HEK293 (cell line): ENCODE measurements at regions not wholly inside any gene's neighbourhood (a gene's known extent, or its start where the extent isn't known, plus 50 kb on each side); places are given as distances from the start of the nearest gene placed in this dataset.
"Not testable (repeated sequence)": the region's sequence is repeated elsewhere in the genome, so short reads cannot be mapped to it uniquely, and the experiment has no call there.

Source experiments
- CTCF ChIA-PET: fragments of 350-600 bp; formaldehyde crosslinking; extraction: SDS; loops from one replicate; lab custom pipeline; 2021; ENCODE audit warnings: antibody characterized with exemption; lab: Yijun Ruan, JAX
- POLR2A ChIA-PET: fragments of 300-600 bp; formaldehyde crosslinking; extraction: SDS; loops from one replicate; lab custom pipeline; 2020; ENCODE audit warnings: antibody characterized with exemption, inconsistent platforms; lab: Yijun Ruan, JAX
- H3K27ac ChIP-seq: fragments of 200-500 bp; sonication (Bioruptor generic); 2 replicates; pipeline ENCODE4 v1.5.1; 2014; ENCODE audit warnings: low read depth, low read length, control low read depth, inconsistent platforms; ENCODE audit errors: extremely low read depth
- H3K36me3 ChIP-seq, 2 experiments: fragments of 200-500 bp in 1 of 2; sonication (Bioruptor generic) in 1 of 2; 1 replicate in 1 of 2; 2 replicates in 1 of 2; pipeline ENCODE4 v1.5.1; 2014 to 2017; ENCODE audit warnings: inconsistent platforms in 2 of 2, low read length in 2 of 2; ENCODE audit not compliant: control insufficient read depth in 2 of 2, insufficient read depth in 1 of 2
- H3K4me1 ChIP-seq: fragments of 200-500 bp; sonication (Bioruptor generic); 2 replicates; pipeline ENCODE4 v1.5.1; 2014; ENCODE audit warnings: mild to moderate bottlenecking, low read length, inconsistent platforms; ENCODE audit not compliant: control insufficient read depth, insufficient read depth
- H3K4me3 ChIP-seq: 2 replicates; pipeline ENCODE4 v1.5.1; 2011; ENCODE audit warnings: low read depth, mild to moderate bottlenecking, control low read depth, low read length, moderate library complexity
- H3K9me3 ChIP-seq: fragments of 200-500 bp; sonication (Bioruptor generic); 2 replicates; pipeline ENCODE4 v1.5.1; 2014; ENCODE audit warnings: low read depth, low read length, inconsistent platforms; ENCODE audit not compliant: control insufficient read depth, insufficient read depth
- EGR2 ChIP-seq: fragments of 450-650 bp; formaldehyde crosslinking; IDR thresholded peaks from 2 replicates; pipeline ENCODE4 v1.5.1; 2016; ENCODE audit warnings: low read depth, missing biosample characterization, missing genetic modification characterization
- FEZF1 ChIP-seq: fragments of 450-650 bp; formaldehyde crosslinking; IDR thresholded peaks from 2 replicates; pipeline ENCODE4 v1.5.1; 2016; ENCODE audit warnings: missing biosample characterization, missing genetic modification characterization
- IKZF3 ChIP-seq: fragments of 450-650 bp; IDR thresholded peaks from 2 replicates; pipeline ENCODE4 v1.5.0; 2018; ENCODE audit warnings: missing biosample characterization, mild to moderate bottlenecking, missing genetic modification characterization, moderate library complexity
- SCRT2 ChIP-seq: fragments of 450-650 bp; formaldehyde crosslinking; IDR thresholded peaks from 2 replicates; pipeline ENCODE4 v1.5.1; 2016; ENCODE audit warnings: missing biosample characterization, missing genetic modification characterization
- ZBTB48 ChIP-seq: fragments of 450-650 bp; formaldehyde crosslinking; IDR thresholded peaks from 2 replicates; pipeline ENCODE4 v1.5.1; 2016; ENCODE audit warnings: missing biosample characterization, missing genetic modification characterization
- ZFHX2 ChIP-seq: fragments of 450-650 bp; formaldehyde crosslinking; conservative IDR thresholded peaks from 2 replicates; pipeline ENCODE4 v1.5.1; 2016; ENCODE audit warnings: missing biosample characterization, missing genetic modification characterization
- ZNF174 ChIP-seq: fragments of 450-650 bp; formaldehyde crosslinking; IDR thresholded peaks from 2 replicates; pipeline ENCODE4 v1.5.0; 2017; ENCODE audit warnings: missing biosample characterization, mild to moderate bottlenecking, missing genetic modification characterization
- ZNF19 ChIP-seq: fragments of 450-650 bp; formaldehyde crosslinking; IDR thresholded peaks from 2 replicates; pipeline ENCODE4; 2016; ENCODE audit warnings: missing biosample characterization, missing genetic modification characterization, low read depth
- ZNF214 ChIP-seq: fragments of 450-650 bp; formaldehyde crosslinking; IDR thresholded peaks from 2 replicates; pipeline ENCODE4 v1.5.1; 2017; ENCODE audit warnings: missing biosample characterization, mild to moderate bottlenecking, missing genetic modification characterization, borderline replicate concordance
- ZNF23 ChIP-seq: fragments of 450-650 bp; formaldehyde crosslinking; IDR thresholded peaks from 2 replicates; pipeline ENCODE4 v1.5.1; 2016; ENCODE audit warnings: missing biosample characterization, missing genetic modification characterization, borderline replicate concordance
- ZNF324 ChIP-seq: fragments of 450-650 bp; formaldehyde crosslinking; IDR thresholded peaks from 2 replicates; pipeline ENCODE4 v1.5.1; 2016; ENCODE audit warnings: missing biosample characterization, missing genetic modification characterization
- ZNF600 ChIP-seq: fragments of 450-650 bp; formaldehyde crosslinking; IDR thresholded peaks from 2 replicates; pipeline ENCODE4 v1.5.1; 2016; ENCODE audit warnings: missing biosample characterization, missing genetic modification characterization
- ZNF626 ChIP-seq: fragments of 450-650 bp; sonication (Bioruptor Pico); formaldehyde crosslinking; IDR thresholded peaks from 2 replicates; pipeline ENCODE4 v1.5.1; 2018; ENCODE audit warnings: missing biosample characterization, missing genetic modification characterization, inconsistent platforms
- ZNF654 ChIP-seq: fragments of 450-650 bp; formaldehyde crosslinking; IDR thresholded peaks from 2 replicates; pipeline ENCODE4 v1.5.1; 2016; ENCODE audit warnings: low read depth, missing biosample characterization, missing genetic modification characterization
- ZNF707 ChIP-seq: fragments of 450-650 bp; formaldehyde crosslinking; IDR thresholded peaks from 2 replicates; pipeline ENCODE4 v1.5.1; 2016; ENCODE audit warnings: missing biosample characterization, missing genetic modification characterization
- TF ChIP-seq, protein P1 (sequence below): fragments of 450-650 bp; formaldehyde crosslinking; IDR thresholded peaks from 2 replicates; pipeline ENCODE4 v1.5.1; 2016; ENCODE audit warnings: missing biosample characterization, missing genetic modification characterization
- TF ChIP-seq, protein P2 (sequence below): fragments of 450-650 bp; formaldehyde crosslinking; IDR thresholded peaks from 2 replicates; pipeline ENCODE4 v1.5.1; 2016; ENCODE audit warnings: missing biosample characterization, missing genetic modification characterization
- TF ChIP-seq, protein P3 (sequence below): fragments of 450-650 bp; formaldehyde crosslinking; IDR thresholded peaks from 2 replicates; pipeline ENCODE4 v1.5.1; 2016; ENCODE audit warnings: missing biosample characterization, missing genetic modification characterization

DNA sequence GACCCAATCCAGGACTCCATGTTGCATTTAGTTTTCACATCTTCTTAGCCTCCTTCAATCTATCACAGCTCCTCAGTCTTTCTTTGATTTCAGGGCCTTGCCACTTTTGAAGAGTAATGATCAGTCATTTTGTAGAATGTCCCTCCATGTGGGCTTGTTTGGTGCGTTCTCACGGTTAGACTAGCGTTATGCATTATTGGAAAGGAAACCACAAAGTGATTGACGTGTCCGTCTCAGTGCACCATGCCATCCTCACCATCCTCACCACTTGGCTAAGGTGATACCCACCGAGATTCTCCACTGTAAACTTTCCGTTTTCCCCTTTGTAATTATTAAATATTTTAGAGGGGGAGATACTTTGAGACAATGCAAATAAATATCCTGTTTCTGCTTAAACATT is 59.6 kb upstream of the OLIG2 start (continued):
- TF ChIP-seq, protein P1, sequence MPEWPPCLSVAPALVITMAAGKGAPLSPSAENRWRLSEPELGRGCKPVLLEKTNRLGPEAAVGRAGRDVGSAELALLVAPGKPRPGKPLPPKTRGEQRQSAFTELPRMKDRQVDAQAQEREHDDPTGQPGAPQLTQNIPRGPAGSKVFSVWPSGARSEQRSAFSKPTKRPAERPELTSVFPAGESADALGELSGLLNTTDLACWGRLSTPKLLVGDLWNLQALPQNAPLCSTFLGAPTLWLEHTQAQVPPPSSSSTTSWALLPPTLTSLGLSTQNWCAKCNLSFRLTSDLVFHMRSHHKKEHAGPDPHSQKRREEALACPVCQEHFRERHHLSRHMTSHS (tag by site-specific recombination), result no peak
- TF ChIP-seq ZNF626 (tag by site-specific recombination), result no peak
- no peak for TF ChIP-seq ZBTB48 (tag by site-specific recombination)
- TF ChIP-seq ZNF19 (tag by site-specific recombination), result no peak
- TF ChIP-seq ZNF324 (tag by site-specific recombination), result no peak
- TF ChIP-seq ZNF707 (tag by site-specific recombination), result no peak
- TF ChIP-seq FEZF1, result no peak
- TF ChIP-seq ZNF174, result no peak
- TF ChIP-seq ZNF23 (tag by site-specific recombination), result no peak
- TF ChIP-seq EGR2 (tag by site-specific recombination), result no peak
- TF ChIP-seq, protein P2, sequence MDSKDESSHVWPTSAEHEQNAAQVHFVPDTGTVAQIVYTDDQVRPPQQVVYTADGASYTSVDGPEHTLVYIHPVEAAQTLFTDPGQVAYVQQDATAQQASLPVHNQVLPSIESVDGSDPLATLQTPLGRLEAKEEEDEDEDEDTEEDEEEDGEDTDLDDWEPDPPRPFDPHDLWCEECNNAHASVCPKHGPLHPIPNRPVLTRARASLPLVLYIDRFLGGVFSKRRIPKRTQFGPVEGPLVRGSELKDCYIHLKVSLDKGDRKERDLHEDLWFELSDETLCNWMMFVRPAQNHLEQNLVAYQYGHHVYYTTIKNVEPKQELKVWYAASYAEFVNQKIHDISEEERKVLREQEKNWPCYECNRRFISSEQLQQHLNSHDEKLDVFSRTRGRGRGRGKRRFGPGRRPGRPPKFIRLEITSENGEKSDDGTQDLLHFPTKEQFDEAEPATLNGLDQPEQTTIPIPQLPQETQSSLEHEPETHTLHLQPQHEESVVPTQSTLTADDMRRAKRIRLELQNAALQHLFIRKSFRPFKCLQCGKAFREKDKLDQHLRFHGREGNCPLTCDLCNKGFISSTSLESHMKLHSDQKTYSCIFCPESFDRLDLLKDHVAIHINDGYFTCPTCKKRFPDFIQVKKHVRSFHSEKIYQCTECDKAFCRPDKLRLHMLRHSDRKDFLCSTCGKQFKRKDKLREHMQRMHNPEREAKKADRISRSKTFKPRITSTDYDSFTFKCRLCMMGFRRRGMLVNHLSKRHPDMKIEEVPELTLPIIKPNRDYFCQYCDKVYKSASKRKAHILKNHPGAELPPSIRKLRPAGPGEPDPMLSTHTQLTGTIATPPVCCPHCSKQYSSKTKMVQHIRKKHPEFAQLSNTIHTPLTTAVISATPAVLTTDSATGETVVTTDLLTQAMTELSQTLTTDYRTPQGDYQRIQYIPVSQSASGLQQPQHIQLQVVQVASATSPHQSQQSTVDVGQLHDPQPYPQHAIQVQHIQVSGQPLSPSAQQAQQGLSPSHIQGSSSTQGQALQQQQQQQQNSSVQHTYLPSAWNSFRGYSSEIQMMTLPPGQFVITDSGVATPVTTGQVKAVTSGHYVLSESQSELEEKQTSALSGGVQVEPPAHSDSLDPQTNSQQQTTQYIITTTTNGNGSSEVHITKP, result no peak

DNA sequence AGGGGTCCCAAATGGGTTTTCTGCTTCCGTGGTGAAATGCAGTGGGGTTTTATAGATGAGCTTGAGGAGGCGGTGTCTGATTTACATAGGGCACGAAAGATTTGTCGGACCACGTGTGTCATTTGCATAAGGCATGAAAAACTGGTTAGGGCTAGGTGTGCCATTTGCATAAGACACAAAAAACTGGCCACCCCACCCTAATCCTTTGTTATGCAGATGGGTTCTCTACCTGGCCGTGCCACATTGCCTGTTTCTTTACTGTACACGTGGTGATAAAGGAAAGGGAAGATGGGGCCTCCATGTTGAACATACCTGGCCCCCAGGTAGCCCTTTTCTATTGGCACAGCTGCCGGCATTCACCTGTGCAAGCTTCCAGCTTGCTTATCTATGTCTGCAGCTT is 57.6 kb upstream of the OLIG2 start:
- H3K4me1 ChIP-seq, H3K27ac ChIP-seq, H3K36me3 ChIP-seq, CTCF ChIA-PET, H3K4me3 ChIP-seq, H3K9me3 ChIP-seq: not testable (repeated sequence)
- POLR2A ChIA-PET, result interaction anchor here (0.6 kb wide), 1 partner anchor 72 kb away, joined by 3 read pairs; no protein-coding TSS in a partner anchor

GRCh38 chr21:32974653-32975052 is 51.1 kb upstream of the OLIG2 start:
- Histone ChIP-seq H3K4me1 (no peaks in the 10 kb centered on the region; the same call in 1 of the 2 replicates), H3K36me3 (no peaks in the 10 kb centered on the region), H3K9me3 (no peaks in the 10 kb centered on the region), H3K27ac (no peak overlapping the region), H3K4me3 (no peak overlapping the region)
- ChIA-PET CTCF (interaction anchor here (1.1 to 1.4 kb wide), 3 partner anchors 14 to 153 kb away, joined by 3 to 4 read pairs (median 3); no protein-coding TSS in a partner anchor), POLR2A (no interaction called here)
- peak; percentile 70 for TF ChIP-seq ZNF600
- TF ChIP-seq, protein P3, sequence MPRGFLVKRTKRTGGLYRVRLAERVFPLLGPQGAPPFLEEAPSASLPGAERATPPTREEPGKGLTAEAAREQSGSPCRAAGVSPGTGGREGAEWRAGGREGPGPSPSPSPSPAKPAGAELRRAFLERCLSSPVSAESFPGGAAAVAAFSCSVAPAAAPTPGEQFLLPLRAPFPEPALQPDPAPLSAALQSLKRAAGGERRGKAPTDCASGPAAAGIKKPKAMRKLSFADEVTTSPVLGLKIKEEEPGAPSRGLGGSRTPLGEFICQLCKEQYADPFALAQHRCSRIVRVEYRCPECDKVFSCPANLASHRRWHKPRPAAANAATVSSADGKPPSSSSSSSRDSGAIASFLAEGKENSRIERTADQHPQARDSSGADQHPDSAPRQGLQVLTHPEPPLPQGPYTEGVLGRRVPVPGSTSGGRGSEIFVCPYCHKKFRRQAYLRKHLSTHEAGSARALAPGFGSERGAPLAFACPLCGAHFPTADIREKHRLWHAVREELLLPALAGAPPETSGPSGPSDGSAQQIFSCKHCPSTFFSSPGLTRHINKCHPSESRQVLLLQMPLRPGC (tag by site-specific recombination), result no peak

DNA sequence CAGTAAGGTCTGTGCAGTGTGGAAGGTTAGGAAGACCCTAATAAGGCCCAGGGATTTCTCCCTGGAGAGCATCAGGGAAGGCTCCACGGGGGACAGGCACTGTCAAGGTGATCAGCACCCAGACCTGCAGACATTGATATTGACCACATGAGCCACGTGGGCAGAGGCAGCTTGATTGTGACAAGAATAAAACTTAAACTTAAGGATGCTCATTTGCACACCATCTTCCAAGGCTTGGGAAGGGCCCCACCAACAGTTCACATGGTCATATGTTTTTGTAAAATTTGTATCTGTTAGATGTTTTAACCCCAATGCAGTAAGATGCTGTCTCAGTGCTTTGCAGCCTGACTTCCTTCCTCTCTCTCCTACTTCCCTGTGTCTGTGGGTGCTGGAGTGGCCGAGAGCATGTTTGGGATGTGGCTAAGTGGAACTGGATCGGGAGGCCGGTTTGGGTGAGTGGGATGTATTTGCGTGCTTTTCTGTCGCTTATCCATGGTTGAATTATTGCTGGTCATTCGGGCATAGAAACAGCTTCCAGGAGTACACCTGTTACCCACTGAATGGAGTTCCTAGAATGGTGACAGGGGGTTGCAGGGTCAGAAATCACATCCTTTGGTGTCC is 49.8 kb upstream of the OLIG2 start:
- TF ChIP-seq, protein P3 (tag by site-specific recombination), result no peak
- TF ChIP-seq ZNF214 (tag by site-specific recombination) (no peak), ZFHX2 (tag by site-specific recombination) (peak; percentile 56), ZNF654 (no peak), SCRT2 (tag by site-specific recombination) (0 out of 2 replicates have a peak, but pooled peaks have one; percentile 37), IKZF3 (tag by site-specific recombination) (no peak), EGR2 (tag by site-specific recombination) (peak; percentile 88)
- no peaks in the 10 kb centered on the region for H3K36me3 ChIP-seq
- H3K27ac ChIP-seq, result no peak overlapping the region
- CTCF ChIA-PET, result interaction anchor here (0.6 to 1.5 kb wide), 3 partner anchors 35 to 152 kb away, joined by 4 read pairs; no protein-coding TSS in a partner anchor
- no peaks in the 10 kb centered on the region for H3K9me3 ChIP-seq
- POLR2A ChIA-PET, result no interaction called here
- H3K4me1 ChIP-seq, result no peaks in the 10 kb centered on the region
- H3K4me3 ChIP-seq, result no peak overlapping the region
